Fibroblast of upper back skin (primary cell): ENCODE measurements at regions not wholly inside any gene's neighbourhood (a gene's known extent, or its start where the extent isn't known, plus 50 kb on each side); places are given as distances from the start of the nearest gene placed in this dataset.
"Not testable (repeated sequence)": the region's sequence is repeated elsewhere in the genome, so short reads cannot be mapped to it uniquely, and the experiment has no call there.

Experiments used
- DNase-seq: peaks from one replicate; pipeline ENCODE4 v3.0.0-alpha.2; 2013

- DNase-seq = not testable (repeated sequence)
These were observed 63.1 kb upstream of the ZNF658 start for GRCh38 chr9:66837242-66837937.
